Fibroblast of villous mesenchyme (primary cell): ENCODE measurements at regions not wholly inside any gene's neighbourhood (a gene's known extent, or its start where the extent isn't known, plus 50 kb on each side); places are given as distances from the start of the nearest gene placed in this dataset.
A peak's percentile ranks its signal among the peaks of the same experiment; 100 is the strongest.

ENCODE experiments used
- DNase-seq: peaks from one replicate; pipeline ENCODE4 v3.0.0-alpha.2; 2010; ENCODE audit warnings: low read depth
- H3K4me3 ChIP-seq: 2 replicates; pipeline ENCODE4 v1.5.1; 2011; ENCODE audit warnings: low read depth, mild to moderate bottlenecking, low read length
- TF ChIP-seq, protein P1 (sequence below): IDR thresholded peaks from 2 replicates; pipeline ENCODE4 v1.5.1; 2012; ENCODE audit warnings: low read depth, mild to moderate bottlenecking, low read length; ENCODE audit not compliant: insufficient read depth

GRCh38 chr2:228705318-228705717 lies 523.8 kb upstream of the SPHKAP start:
- no peak overlapping the region for H3K4me3 ChIP-seq
- no peak for DNase-seq
- TF ChIP-seq, protein P1, sequence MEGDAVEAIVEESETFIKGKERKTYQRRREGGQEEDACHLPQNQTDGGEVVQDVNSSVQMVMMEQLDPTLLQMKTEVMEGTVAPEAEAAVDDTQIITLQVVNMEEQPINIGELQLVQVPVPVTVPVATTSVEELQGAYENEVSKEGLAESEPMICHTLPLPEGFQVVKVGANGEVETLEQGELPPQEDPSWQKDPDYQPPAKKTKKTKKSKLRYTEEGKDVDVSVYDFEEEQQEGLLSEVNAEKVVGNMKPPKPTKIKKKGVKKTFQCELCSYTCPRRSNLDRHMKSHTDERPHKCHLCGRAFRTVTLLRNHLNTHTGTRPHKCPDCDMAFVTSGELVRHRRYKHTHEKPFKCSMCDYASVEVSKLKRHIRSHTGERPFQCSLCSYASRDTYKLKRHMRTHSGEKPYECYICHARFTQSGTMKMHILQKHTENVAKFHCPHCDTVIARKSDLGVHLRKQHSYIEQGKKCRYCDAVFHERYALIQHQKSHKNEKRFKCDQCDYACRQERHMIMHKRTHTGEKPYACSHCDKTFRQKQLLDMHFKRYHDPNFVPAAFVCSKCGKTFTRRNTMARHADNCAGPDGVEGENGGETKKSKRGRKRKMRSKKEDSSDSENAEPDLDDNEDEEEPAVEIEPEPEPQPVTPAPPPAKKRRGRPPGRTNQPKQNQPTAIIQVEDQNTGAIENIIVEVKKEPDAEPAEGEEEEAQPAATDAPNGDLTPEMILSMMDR, result no peak

DNA sequence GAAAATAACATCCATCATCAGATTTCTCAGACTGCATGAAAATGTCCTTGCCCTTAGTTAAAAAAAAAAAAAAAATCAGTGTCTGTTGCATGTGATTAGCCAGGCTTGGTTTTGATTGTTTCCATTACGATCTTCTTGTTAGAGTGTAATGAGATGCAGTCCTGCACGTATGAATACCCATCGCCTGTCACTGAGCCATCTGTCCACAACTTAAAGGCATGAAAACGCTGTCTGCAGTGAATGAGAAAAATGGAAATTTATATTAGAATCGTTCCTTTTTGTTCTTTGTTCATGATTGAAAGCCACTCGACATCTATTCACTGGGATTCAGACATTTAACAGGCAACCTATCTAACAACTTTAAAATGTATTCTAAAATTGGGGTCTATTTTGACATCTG lies 521.7 kb upstream of the SPHKAP start:
- DNase-seq, result no peak
- TF ChIP-seq, protein P1, result no peak
- no peak overlapping the region for H3K4me3 ChIP-seq

GRCh38 chr2:228701506-228701905 lies 520.0 kb upstream of the SPHKAP start:
- H3K4me3 ChIP-seq, result no peak overlapping the region
- TF ChIP-seq, protein P1, result no peak
- DNase-seq, result peak; percentile 6

DNA sequence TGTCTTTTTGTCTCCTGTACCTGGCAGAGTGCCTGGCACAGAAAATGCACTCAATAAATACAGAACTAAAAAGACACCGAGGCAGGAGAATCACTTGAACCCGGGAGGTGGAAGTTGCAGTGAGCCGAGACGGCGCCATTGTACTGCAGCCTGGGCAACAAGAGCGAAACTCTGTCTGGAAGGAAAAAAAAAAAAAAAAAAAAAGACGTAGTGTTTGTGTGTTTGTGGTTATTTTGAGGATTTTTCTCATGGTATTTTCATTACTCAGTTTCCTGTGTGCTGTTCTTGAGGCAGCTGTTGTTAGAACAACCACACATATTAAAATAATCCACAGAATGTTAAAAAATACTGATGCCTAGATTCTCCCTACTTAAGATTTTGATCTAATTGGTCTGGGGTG lies 519.2 kb upstream of the SPHKAP start:
- peak; percentile 83 for DNase-seq

GRCh38 chr2:228699888-228700287 lies 518.4 kb upstream of the SPHKAP start:
- no peak overlapping the region for H3K4me3 ChIP-seq
- DNase-seq, result no peak
- TF ChIP-seq, protein P1, result no peak

More for the DNA sequence above, 519.2 kb upstream of the SPHKAP start:
- H3K4me3 ChIP-seq, result no peak overlapping the region
- TF ChIP-seq, protein P1, result no peak

GRCh38 chr2:228699400-228699799 lies 517.9 kb upstream of the SPHKAP start:
- DNase-seq, result peak; percentile 53
- TF ChIP-seq, protein P1, result peak; percentile 43
- H3K4me3 ChIP-seq, result no peak overlapping the region

DNA sequence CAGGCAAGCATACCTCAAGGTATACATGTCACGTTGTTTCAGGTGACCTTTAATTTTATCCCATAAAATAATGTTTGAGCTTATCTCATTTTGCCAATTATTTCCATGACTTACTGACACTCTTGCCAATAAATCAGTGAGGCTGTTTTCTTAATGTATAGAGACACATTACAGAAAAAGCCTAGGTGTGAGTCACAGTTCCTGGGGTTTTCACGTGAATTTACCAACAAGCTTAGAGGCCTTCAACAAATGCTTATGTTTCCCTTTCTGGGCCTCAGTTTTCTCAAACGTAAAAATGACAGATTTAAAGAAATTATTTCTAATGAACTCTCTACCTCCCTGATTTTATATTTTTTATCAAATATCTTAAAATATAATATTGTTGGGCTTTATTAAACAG lies 517.5 kb upstream of the SPHKAP start:
- TF ChIP-seq, protein P1, result no peak
- DNase-seq, result no peak
- H3K4me3 ChIP-seq, result no peak overlapping the region
